GM18498 (cell line): ENCODE measurements at regions not wholly inside any gene's neighbourhood (a gene's known extent, or its start where the extent isn't known, plus 50 kb on each side); places are given as distances from the start of the nearest gene placed in this dataset.
"Not testable (repeated sequence)": the region's sequence is repeated elsewhere in the genome, so short reads cannot be mapped to it uniquely, and the experiment has no call there.

ENCODE experiments used
- ATAC-seq: cut with Tn5 transposase; IDR thresholded peaks from one replicate; pipeline ENCODE4 v1.9.1; 2021; ENCODE audit warnings: mild to moderate bottlenecking, moderate library complexity; ENCODE audit not compliant: unreplicated experiment

DNA sequence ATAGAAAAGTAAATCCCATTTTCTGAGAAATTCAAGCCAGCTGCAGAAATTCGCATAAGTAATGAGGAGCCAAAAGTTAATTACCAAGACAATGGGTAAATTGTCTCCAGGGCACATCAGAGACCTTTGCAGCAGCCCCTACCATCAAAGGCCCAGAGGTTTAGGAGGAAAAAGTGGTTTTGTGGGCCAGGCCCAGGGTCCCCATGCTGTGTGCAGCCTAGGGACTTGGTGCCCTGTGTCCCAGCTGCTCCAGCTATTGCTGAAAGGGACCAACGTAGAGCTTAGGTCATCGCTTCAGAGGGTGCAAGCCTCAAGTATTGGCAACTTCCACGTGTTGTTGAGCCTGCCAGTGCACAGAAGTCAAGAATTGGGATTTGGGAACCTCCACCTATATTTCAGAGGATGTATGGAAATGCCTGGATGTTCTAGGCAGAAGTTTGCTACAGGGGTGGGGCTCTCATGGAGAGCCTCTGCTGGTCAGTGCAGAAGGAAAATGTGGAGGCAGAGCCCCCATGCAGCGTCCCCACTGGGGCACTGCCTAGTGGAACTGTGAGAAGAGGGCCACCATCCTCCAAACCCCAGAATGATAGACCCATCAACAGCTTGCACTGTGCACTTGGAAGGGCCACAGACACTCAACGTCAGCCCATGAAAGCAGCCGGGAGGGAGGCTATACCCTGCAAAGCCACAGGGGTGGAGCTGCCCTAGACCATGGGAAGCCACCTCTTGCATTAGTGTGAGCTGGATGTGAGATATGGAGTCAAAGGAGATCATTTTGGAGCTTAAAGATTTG, 731.3 kb upstream of the GRAMD2B start:
- ATAC-seq = not testable (repeated sequence)

DNA sequence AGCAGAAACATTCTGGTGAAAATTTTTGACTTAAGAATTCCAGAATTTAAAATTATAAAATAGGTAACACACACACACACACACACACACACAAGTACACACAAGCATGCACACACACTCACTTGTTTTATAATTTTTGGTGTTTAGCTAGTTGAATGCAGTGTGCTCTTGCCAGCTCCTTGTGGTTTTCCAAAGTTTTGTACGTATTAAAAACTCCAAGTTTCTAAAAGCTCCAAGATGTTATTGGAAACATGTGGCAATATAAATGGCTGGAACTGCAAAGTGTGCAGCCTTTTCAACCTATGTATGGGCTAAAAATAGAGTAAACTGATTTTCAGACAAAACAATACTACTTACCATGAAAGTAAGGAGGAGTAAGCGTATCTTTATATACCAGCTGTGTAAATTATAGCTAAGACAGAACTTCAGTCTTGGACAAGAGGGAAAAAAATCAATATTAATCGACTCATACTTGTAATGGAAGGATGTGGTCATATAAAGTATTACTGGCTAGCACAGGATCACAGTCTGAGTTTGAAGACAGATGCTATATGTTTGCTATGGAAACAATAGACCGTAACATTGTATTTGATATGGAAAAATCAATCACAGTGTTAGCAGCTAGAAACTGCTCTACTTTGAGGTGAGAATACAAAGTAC, 727.1 kb upstream of the GRAMD2B start:
- ATAC-seq = no peak

DNA sequence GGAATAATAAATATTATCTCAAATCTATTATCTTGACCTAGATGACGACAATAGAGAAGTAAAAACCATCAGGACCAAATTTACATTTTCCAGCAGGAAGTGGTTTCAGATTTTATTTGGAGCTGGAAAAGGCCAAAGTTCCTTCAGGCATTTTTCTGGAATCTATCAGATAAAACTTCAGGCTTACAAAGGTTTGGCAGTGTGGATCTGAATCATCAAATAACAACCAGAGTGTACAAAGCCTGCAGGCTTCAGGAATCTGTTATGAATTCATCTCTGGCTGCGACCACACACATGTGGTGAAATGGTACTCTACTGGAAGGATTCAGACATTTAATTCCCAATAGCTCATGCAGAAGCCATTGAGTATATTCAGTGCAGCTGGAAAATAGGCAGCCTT, 726.4 kb upstream of the GRAMD2B start:
- ATAC-seq = no peak

DNA sequence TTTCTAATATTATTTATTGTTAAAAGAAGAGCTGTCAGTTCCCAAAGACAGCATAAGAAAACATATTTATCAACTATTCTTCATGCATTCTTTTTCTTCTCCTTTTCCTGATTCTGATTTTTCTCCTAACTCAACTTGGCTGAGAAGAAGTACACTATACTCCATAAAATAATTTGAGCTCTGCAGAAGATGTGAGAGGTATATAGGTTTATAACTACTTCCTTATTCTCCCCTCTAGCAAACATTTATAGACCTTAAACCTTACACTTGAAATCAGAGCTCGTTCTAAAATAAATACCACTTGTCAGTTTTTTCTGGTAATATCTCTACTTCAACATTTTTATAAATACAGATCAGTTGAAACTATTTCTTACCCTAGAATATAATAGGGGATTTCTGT, 724.8 kb upstream of the GRAMD2B start:
- no peak for ATAC-seq

DNA sequence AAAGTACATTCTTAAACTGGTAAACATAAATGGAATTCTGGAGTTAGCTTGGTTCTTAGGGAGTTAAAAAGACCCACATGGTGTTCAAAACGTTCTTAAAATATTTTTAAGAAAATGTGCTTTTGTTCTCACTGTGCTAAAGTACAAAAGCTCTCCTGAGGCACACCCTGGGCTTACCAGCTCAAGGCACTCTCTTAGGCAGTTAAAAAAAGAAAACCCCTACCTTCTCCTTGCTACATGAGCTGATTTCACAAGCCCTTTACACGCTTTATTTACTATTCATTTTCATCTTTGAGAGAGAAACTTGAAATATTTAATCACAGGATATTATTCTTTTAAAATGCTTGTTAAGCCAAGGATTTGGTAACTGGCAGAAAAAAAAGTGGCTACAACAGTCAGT, 723.3 kb upstream of the GRAMD2B start:
- no peak for ATAC-seq

DNA sequence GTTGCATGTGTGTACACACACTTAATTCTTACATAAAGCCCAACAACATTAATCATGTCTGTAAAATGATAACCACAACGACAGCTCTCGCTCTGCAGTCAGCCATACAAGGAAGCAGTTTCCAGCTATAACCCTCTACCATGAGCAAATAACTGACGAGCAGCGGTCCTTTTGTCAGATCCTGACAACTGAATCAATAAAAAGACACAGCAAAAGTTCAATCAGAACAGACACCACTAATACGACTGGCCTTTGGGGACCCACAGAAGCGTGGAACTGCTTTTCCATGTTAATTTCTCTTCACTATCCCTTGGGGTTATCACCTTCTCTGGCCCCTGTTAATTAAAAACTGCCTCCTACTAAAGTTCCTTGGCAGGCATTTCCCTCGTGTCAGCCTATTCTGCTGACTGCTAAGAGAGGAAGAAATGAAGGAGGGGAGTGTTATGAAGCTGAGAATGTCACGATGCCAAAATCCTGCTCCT, 722.8 kb upstream of the GRAMD2B start:
- ATAC-seq = no peak

DNA sequence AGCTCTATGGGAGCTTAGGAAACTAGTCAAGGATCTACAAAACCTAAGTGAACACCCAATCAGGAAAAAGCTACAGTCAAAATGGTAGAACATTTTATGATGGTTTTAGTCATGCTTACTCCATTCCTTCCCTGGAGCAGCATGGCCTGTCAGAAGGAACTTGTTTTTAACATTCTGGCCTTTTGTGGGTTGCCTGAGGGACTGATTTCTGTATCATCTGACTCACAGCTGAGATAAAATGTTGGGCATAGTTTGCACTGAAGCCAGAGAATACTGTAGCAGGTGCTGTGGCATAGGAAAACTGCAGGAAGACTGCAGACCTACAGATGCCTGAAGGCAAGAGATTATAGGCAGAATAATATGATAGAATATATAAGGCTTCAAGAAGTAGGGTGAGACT, 719.6 kb upstream of the GRAMD2B start:
- ATAC-seq = no peak

DNA sequence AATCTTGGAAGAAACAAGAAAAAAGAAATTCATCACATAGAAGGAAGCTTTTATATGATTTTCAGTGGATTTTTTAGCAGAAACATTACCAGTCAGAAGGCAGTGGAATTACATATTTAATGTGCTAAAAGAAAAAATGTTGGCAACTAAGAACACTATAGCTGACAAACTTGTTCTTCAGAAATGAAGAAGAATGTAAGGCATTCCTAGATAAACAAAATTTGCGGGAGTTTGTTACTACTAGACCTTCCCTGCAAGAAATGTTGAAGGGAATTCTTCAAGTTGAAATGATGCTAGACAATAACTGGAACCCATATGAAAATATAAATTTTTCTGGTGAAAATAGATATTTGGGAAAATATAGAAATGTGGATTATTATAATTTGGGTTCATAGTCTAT, 718.3 kb upstream of the GRAMD2B start:
- no peak for ATAC-seq

DNA sequence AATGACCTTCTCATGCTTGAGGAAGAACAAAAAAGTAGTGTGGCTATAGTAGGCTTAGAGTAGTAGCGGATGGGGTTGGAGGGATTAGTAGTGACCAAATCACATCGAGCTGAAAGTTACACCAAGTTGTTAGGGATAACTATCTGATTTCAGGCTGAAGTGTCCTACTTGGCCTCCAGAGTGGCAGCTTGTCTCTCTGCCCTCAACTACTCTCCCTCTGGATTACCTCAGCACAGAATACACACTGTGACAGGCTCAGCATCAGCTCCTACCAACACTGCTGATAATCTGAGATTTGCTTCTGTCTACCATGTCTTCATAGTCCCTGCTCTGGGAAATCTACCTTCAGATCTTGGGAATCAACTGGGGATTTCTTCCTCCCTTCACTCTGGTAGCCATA, 714.6 kb upstream of the GRAMD2B start:
- ATAC-seq = no peak

DNA sequence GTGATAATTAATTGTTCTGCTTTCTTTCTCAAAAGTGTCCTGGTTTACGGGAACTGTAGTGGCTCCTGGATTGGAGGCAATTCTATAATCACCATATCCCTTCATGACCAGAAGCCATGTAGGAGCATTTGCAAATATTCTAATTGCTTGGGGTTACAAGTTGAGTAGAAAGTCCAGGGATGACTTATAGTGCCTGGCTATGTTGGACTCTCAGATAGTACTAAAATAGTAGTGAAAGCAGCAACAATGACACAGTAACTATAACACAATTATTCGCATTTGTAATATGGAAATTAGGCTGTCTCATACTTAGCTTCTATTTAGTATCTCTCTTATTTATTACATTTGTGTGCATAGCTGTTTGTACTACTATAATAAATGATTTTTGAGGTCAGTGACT, 712.5 kb upstream of the GRAMD2B start:
- no peak for ATAC-seq

DNA sequence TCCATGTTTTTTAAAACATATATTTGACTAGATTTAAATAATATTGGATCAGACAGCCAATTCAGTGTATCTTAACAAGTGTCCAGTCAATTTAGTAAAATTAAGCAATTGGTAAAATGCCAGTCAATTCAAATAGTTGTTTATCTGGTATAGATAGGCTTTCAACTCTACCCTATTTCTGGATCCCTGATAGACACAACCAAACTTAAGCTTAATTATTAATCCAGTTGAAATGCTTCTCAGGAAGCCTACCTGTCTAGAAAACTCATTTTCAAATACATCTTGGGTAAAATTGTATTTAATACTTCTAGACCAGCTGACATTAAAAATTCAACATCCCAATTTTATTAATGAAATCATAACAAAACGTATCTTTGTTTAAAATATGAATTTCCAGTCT, 710.8 kb upstream of the GRAMD2B start:
- no peak for ATAC-seq

DNA sequence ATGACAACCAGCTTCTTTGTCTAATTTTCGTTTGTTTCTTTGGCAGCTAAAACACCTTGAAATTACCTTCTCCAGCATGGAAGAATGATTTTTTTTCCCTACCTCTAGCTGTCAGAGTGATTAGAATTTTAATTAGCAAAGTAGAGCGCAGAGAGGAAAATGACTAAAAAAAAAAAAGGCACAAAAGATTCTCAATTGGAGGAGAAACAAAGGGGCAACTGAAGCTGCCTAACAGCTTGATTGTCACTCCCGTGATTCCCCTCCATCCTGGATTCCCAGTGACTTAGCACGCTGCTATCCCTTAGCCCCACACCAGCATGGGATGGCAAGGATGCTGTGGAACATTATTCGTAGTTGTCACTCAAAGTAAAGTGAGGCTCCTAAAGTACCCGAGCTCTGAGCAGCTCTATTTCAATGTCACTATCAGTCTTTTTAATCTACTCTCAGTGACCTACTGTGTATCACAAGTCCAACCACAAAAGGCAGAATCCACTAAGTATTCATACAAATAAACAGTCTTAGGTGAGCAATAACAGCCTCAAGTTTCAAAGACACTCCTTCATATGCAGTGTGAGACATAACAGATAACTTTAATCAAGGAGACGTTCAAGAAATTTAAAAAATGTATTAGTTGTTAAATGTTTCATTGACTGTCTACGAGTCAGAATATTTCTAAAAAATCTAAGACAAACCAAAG, 710.0 kb upstream of the GRAMD2B start:
- ATAC-seq = no peak

DNA sequence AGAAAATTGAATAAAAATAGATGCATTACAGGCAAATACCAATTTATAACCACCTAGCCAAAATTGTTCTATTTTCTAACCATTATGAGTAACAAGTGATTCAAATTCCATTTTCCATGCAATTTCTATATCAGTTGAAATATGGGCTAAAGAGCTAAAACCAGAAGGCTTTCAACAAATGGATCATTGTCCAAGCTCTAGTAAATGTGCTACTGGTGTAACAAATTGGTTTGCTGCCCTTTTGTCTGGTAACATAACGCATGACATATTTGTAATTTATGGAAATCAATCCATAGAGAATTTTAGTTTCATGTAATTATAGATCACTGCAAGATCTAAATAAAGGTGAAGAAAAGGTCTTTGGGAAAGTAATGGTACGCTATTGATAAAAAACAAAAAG, 708.0 kb upstream of the GRAMD2B start:
- ATAC-seq = no peak

DNA sequence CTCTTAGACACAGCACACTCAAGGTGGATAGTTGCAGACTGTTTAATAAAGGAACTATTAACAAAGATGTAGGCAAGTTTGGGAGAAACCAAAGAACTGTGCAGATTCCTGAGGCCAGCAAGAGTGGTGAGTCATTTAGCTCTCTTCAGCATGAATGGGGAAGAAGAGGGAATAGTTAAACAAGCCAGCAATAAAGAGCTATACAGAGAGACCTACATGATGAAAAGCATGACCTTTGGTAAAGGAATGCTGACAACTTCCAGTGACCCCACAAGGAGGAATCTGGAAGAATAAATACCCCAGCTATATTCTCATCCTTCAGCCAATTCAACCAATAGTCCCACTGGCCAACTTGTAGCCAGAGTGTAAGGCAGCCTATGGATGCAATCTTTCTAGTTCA, 706.0 kb upstream of the GRAMD2B start:
- no peak for ATAC-seq

DNA sequence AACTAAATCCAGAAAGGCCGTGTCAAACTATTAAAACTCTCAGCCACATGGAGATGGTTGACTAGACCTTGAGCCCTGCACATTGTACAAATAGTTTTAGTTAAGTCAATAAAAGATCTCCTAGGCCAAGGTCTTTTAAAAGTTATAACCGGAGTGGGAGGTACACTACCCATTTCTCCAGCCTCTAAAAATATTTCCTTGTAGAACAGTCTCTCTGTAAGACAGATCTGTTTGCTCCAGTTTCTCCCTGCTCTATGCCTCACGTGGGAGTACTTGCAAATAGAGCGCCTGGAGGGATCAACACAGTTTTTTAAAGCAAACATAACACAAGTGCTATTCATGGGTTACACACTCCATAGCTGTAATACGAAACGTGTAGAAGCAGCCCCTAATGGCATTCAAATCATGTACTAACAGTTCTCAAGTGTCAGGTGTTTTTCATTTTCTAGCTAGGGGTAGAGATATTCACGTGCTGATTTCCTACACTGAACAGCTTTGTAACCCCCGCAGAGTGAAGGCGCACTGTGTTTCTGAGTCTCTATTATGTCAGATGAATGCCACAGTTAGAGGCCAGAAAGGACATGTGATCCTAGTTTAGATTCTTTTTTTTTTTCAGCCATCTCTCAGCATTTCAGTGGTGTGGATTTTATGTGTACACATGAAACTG, 703.4 kb upstream of the GRAMD2B start:
- no peak for ATAC-seq

DNA sequence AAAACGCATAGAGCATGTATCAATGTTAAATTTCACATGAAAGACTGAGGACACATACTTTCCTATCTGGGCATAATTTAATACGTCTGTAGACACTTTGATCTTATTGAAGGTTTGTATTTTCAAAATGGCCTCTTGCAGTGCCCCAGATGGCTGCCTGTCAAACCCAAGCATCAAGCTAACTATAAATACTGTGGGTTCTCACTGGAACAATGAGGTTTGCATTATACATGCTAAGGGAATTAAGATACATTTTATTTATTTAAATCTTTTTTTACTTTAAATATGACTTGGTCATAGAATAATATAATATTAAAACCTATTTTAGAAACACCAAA, 702.9 kb upstream of the GRAMD2B start:
- no peak for ATAC-seq

DNA sequence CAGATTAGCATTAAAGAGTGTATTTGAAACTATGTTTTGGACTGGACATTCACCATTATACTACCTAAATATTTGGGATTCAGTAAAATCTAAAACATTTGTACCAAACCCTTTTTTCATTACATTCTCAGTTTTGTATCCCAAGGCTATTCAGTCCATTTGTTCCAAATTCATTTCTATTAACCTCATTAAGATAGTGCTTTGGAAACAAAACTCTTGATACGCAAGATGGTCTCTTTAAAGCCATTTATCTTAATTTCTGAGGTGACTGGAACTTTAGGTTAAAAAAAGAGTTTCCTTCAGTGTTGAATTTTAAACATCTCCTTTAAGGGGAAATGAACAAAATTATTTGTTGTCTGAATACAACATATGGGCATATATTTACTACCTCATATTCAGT, 702.5 kb upstream of the GRAMD2B start:
- ATAC-seq = no peak

DNA sequence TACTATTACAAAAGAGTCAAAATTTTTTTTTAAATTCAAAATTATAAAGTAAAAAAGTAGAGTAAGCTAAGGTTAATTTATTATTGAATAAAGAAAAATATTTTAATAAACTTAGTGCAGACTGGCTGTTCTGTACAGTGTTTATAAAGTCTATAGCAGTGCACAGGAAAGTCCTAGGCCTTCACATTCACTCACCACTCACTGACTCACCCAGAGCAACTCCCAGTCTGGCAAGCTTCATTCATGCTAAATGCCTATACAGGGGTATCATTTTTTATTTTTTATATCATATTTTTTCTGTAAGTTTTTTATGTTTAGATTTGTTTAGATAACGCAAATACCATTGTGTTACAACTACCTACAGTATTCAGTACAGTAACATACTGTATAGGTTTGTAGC, 700.7 kb upstream of the GRAMD2B start:
- ATAC-seq = no peak

DNA sequence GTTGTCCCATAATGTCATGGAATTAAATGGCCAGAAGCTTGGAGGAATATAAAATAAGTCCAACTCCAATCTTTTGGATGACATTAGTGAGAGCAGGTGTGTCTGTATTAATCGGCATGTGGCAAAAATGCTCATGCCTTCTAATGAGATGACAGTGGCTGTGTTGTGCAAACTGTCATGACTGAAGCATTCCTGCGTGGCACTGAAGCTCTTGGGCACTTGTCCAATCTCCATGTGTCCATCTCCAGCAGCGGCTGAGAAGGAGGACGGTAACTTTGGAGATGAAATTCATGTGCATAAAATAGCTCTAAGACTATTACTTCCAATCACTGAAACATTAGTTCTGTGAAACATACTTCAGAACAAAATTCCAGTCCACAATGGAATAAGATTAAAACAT, 697.5 kb upstream of the GRAMD2B start:
- ATAC-seq = no peak

DNA sequence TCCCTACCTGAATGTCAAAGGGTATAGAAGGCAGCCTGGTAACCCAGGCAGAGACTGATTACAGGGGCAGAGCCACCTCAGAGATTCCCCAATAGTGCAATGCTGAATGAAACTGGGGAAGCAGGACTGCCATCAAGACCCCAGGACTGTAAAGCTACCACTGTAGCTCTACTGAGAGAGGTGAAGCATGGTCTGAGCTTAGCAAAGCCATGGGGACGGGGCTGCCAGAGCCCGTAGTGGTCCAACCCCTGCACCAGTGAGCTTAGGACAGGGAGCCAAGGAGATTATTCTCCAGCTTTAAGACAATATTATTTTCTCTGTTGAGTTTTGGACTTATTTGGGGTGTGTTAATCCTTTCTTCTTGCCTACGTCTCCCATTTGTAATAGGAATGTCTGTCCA, 679.3 kb upstream of the GRAMD2B start:
- no peak for ATAC-seq

DNA sequence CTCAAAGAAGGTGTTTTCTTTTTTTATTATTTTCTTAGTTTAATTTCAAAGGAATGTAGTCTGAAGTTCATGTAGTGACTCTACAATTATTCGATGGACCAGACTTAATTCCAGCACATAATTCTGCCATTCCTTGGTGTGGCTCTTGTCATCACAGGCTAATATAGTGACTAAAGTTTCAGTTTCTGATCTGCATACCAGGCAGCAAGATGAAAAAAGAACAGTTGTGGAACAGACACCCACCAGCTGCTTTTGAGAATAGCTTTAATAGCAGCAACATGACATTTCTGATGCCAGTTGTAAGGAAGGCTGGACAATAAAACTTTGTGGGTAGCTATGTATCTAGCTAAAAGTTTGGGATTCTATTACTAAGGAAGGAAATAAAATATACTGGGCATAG, 676.3 kb upstream of the GRAMD2B start:
- ATAC-seq = no peak
